GM13977 (cell line): ENCODE measurements at regions not wholly inside any gene's neighbourhood (a gene's known extent, or its start where the extent isn't known, plus 50 kb on each side); places are given as distances from the start of the nearest gene placed in this dataset.

ENCODE experiments used
- DNase-seq: peaks from one replicate; pipeline ENCODE4 v3.0.0; 2012; ENCODE audit warnings: low spot score
- CTCF ChIP-seq: IDR thresholded peaks from 2 replicates; pipeline ENCODE4 v1.5.1; 2012; ENCODE audit warnings: mild to moderate bottlenecking, control low read depth; ENCODE audit not compliant: insufficient read depth; ENCODE audit errors: extremely low read depth, missing control alignments
- in situ Hi-C: fragments of 300-500 bp; cut with MboI; formaldehyde crosslinking; loops from one replicate; pipeline ENCODE4 v1.12.0; 2022; ENCODE audit warnings: low sequenced_read_pairs, low pct_unique_long_range_greater_than_20kb, mixed read lengths, inconsistent platforms; ENCODE audit not compliant: unreplicated experiment

- TF ChIP-seq CTCF: no peak
- no peak for DNase-seq
- in situ Hi-C loops: no loop called here
These were observed 370.3 kb downstream of the CD109 start for GRCh38 chr6:74066168-74066871.

GRCh38 chr6:74065705-74066104, 369.7 kb downstream of the CD109 start:
- in situ Hi-C loops: no loop called here
- no peak for TF ChIP-seq CTCF
- no peak for DNase-seq

- in situ Hi-C loops: no loop called here
- DNase-seq: no peak
- no peak for TF ChIP-seq CTCF
These were observed 367.4 kb downstream of the CD109 start for GRCh38 chr6:74063391-74063790.

DNA sequence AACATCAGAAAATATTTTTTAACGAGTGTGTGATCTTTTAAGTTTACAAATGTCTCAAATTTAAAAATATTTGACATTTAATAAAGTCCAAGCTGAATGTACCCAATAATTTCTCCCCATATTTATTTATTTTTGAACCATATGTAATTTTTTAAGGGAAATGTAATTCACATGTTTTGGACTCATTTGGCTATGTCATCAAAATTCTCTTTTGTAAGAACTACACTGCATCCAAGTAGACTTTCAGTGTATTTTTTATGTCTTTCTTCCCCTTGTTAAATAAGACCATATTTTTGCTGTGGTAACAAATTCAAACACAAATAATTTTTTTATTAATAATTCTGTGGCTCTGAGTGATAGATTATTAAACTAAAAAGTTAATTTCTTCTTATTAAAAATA, 365.2 kb downstream of the CD109 start:
- no peak for TF ChIP-seq CTCF
- in situ Hi-C loops: no loop called here
- no peak for DNase-seq

- no peak for DNase-seq
- in situ Hi-C loops: no loop called here
- TF ChIP-seq CTCF: no peak
These were observed 364.4 kb downstream of the CD109 start for GRCh38 chr6:74060354-74060753.

GRCh38 chr6:74058606-74059005, 362.6 kb downstream of the CD109 start:
- DNase-seq: no peak
- in situ Hi-C loops: no loop called here
- no peak for TF ChIP-seq CTCF
